ACHN (cell line): ENCODE measurements at regions not wholly inside any gene's neighbourhood (a gene's known extent, or its start where the extent isn't known, plus 50 kb on each side); places are given as distances from the start of the nearest gene placed in this dataset.
"Not testable (repeated sequence)": the region's sequence is repeated elsewhere in the genome, so short reads cannot be mapped to it uniquely, and the experiment has no call there.

Source experiments
- DNase-seq: peaks from one replicate; pipeline ENCODE4 v3.0.0-alpha.2; 2015
- in situ Hi-C: cut with HindIII; loops from 2 replicates; pipeline ENCODE4 v1.10.0; 2017; ENCODE audit warnings: low sequenced_read_pairs, low pct_ligation_motif_present, low pct_unique_long_range_greater_than_20kb

DNA sequence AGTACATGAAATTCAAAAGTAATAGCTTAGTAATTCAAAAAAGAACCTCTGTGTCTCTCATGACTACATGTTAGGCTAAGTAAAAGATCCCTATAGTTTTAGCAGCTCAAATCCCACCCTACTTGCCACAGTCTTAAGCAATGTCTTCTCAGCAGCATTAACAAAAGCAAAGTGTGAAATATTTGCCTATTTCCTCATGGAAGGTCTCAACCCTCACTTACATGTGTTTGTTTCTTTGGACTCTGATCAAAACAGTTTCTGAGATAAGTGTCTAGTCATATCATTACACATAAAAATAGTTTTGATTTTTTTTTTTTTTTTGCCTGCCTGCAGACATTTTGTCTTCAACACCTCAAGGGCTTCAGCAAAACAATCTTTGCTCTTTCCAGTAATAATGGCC lies 310.5 kb downstream of the CETN3 start:
- in situ Hi-C loops = no loop called here
- no peak for DNase-seq

DNA sequence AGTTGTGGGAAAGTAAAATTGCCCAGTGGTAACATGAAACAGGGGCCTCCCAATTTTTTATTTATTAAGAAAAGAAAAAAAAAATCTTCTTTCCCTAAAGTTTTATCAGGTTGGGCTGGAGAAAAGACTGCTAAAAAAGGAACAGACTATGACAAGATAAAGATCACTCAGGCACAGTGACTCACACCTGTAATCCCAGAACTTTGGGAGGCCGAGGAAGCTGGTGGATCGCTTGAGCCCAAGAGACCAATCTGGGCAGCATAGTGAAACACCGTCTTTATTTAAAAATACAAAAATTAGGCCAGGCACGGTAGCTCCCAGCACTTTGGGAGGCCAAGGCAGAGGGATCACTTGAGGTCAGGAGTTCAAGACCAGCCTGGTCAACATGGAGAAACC lies 312.5 kb downstream of the CETN3 start:
- no peak for DNase-seq
- in situ Hi-C loops = no loop called here

DNA sequence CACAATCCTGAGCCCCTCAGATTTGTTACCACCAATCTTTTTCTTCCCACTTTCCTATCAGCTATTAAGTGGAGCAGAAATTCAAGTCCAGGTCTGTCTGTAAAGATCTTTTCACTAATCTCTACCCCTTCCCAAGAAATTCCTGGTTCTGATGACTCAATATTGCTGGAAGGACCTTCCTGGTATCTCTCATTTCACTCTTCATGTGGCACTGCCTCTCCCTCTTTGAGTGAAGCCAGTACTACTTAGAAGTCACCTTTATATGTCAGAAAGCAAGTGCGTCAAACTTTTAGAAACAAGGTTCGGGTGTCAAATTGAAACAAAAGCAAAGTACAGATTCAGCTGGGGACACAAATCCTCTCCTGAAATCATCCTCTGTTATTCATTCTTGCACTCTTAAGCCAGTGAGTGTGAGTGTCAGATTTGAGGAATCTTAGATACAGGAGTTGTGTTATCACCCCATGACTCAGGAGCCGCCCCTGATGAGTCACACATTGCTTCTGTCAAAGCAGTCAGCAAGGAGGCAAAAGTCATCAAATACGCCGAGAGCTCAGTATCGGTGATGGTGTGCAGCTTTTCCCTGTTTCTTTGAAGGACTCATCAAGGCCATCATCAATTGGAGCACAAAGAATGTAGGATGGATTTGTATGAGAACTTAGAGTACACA lies 313.0 kb downstream of the CETN3 start:
- peak; percentile 6 for DNase-seq
- in situ Hi-C loops = no loop called here

DNA sequence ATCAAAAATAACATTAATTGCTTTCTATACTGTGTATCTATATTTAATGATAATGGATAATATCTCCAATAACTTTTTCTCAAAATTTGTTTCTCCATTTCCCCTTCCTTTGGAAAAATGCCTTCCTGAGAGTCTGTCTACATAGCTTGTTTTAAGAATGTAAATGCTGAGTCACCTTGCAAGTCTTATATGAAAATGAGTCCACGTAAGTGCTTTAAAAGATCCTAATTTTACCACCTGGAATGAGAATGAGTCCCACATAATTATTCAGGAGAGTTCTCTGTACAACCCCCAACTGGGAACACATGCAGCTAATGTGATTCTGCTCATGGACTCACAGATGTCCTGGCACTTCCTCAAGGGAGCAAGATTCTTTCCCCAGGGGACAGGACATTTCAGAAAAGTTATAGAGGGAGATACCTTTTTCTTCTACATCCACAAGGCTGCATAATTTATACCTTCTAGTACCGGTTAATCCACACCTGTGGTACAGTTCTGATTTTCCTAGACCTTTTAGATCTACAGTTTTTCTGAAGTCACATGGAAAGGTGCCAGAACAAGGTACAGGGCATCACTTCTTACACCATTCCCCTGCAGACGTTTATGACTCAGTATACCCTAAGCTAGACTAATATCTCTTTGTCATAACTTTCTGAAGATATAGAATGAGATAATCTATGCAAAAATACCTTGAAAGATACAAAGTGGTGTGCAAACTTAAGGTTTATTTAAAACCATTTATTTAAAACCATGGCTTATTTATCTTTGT lies 314.1 kb downstream of the CETN3 start:
- in situ Hi-C loops = no loop called here
- no peak for DNase-seq

DNA sequence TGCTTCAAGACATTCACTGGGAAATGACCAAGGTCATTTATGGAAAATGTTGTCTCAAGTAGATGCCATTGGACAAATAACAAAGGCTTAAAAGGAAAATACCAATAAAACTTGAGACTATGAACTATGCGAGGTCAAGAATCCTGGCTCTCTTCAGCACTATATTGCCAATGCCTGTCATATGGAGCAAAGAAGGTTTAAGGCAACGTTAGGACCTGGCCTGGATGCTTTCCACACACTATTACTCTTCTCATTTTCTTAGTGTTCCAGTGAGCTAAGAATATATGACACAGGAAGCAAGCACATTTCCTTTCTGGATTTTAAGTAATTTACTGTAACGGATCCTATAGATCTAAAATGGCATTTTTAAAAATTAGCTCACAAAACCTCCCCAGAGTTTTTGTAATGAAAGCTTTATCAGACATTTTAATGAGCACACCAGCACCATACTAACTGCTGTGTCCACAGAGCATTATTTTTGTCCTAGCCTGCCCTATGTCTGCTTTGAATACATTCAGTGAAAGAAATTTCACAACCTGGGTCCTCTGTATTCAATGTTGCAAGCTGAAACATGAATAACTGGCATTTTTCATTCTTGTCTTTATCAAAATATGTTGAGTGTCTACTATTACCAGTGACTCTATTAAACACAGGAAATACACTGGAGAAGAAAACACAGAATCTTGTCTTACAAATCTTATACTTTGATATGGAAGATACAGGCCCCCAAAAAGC lies 315.6 kb downstream of the CETN3 start:
- in situ Hi-C loops = no loop called here
- DNase-seq = no peak

DNA sequence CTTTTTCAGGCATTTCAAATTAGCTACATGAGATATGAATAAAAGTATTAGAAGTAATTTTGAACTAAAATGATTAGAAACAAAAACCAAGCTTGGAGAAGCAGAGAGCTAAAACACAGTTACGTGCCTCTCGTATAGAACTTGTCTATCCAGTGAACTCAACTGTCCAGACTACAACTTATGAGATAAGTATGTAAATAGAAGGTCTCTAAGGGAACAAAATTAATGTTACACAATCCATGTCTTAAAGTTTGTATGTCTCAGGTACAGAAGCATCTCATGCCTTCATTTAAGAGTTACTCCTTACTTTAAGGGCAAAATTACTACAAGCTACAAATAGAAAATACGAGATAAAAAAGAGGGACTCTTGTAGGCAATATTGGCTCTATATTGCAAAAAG lies 316.8 kb downstream of the CETN3 start:
- DNase-seq = no peak

DNA sequence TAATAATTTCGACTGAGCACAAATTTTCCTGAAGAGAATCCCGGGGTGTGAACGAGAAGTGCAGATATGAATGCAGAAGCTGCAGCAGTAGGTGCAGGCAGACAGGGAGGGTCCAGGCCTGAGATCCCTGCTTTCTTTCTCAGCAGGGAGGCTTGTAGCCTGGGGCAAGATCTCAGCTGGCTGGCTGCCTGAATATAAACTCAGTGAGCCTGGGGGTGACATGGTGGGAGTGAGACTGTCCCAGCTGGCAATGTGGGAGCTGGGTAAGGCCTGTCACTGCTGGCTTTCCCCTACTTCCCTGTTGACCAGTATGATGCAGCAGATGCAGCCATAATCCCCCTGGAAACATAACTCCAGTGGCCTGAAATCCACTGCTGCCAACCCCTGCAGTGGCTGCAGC lies 325.2 kb downstream of the CETN3 start:
- in situ Hi-C loops = no loop called here
- no peak for DNase-seq

More for the DNA sequence above, 316.8 kb downstream of the CETN3 start:
- in situ Hi-C loops = no loop called here

DNA sequence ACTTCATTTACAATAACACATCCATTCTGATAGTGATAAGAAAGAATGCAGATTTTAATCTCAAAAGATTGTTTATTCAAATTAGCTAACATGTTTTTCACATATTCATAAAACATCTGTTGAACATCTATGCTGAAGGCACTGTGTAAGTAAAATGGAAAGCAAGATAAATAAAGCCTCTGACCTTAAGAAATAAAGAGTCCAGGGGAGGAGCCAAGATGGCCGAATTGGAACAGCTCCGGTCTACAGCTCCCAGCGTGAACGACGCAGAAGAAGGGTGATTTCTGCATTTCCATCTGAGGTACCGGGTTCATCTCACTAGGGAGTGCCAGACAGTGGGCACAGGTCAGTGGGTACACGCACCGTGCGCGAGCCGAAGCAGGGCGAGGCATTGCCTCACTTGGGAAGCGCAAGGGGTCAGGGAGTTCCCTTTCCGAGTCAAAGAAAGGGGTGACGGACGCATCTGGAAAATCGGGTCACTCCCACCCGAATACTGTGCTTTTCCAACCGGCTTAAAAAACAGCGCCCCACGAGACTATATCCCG lies 336.5 kb downstream of the CETN3 start:
- not testable (repeated sequence) for DNase-seq

DNA sequence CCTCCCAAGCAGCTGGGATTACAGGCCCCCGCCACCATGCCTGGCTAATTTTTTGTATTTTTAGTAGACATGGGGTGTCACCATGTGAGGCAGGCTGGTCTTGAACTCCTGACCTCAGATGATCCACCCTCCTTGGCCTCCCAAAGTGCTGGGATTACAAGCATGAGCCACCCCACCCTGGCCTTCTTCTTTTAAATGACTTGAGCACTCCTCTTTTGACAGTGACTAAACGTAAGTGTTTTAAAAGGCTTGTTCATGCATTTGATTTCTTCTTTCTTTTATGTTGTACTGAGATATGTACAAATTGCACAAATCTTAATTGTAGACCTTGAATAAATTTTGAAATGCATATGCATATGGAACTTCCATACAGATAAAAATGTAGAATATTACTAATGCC lies 337.9 kb downstream of the CETN3 start:
- DNase-seq = no peak
- in situ Hi-C loops = no loop called here

More for the DNA sequence above, 336.5 kb downstream of the CETN3 start:
- in situ Hi-C loops = not testable (repeated sequence)

DNA sequence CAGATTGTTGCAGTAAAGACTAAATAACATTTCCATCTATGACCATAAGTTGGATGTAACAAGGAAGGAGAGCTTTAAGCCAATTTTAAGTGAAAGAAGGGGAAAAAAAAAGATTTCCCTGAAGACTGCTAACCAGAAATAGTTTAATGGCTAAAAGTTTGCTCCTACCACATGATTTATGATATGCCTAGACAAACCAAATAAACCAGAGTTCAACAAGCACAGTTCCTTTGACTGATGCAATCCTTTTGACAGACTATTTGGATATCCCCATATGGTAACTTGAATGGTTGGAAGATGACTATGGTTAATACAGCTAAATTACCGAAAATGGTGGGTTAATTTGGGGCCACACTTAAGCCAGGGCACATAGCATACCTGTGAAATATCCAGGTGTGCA lies 338.5 kb downstream of the CETN3 start:
- DNase-seq = no peak
- in situ Hi-C loops = no loop called here

DNA sequence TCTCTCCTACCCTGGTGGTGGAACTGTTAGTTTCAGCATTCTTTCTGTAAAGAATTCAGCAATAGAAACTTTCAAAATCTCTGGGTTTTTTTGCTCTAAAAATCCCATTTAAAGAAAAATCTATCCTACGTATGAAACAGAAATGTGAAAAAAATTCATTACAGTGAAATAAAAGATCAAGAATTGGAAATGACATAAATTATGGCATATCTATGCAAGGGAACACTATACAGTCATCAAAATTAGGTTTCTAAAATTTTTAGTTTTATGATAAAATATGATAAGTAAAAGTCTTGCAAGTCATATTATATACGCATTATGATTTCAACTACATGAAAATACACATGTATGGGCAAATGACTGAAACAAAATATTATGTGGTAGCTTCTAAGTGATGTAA lies 342.6 kb downstream of the CETN3 start:
- in situ Hi-C loops = no loop called here
- no peak for DNase-seq

DNA sequence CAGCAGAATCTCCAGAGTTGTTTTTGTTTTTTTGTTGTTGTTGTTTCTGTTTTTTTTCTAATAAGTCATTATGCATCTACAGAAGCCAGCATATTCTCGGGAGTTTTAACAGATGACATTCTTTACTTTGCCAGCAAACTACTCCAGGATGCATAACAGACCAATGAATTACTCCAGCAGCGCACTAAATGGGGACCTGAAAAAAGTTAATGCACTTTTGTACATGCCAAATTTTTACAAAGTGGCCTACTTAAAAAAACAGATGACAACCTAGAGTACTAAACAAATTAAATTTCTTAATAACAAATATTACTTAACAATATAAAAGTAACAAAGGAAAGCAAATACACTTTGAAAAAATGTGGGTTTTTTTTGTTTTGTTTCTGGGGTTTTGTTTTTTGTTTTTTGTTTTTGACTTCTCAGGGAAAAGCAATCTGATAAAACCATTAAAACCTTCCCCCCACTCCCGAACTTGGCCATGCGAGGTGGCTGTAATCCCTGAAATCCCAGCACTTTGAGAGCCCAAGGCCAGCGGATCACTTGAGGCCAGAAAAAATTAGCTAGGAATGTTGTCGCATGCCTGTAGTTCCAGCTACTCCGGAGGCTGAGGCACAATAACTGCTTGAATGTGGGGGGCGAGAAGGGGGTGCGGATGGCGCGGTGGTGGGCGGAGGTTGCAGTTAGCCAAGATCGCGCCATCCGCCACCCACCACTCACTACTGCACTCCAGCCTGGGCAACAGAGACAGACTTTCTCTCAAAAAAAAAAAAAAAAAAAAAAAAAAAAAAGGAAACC lies 352.4 kb downstream of the CETN3 start:
- DNase-seq = no peak
- in situ Hi-C loops = no loop called here

DNA sequence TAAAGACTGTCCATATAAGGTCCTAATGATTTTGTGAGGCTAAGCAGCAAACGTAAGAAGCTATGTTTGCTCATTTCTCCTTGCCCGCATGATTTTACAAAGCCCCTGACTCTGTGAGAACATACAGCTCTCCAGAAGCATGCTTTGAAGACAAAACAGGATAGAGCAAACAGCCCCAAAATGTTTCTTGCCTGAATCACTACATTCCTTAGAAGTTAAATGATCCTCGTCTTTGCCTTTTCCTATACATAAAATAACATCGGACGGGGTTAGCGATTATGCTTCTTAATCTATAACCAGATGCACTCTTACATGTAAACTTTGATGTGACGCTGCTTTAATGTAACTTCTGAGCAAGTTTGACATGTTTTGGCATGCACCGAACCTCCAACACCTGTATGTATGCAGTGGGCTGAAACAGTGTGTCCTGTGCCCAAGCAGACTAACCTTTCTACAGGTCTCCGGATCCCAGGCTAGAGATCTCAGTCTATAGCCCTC lies 353.7 kb downstream of the CETN3 start:
- DNase-seq = no peak
- in situ Hi-C loops = no loop called here

DNA sequence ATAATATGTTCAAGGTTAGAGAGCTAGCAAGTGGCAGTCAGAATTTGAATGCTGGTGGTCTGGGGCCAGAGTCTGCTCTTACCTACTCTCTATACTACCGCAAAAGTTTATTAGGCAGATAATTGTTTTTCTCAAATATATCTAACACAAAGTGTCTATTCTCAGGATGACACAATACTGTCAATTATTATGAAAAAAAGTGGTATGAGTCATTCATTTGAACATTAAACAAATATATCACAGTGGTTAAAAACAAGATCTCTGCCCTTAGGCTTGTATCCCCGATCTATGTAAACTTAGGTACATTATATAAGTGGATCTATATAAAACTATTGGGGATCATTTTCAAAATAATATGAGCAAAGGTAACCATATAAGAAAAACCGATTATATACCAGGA lies 354.9 kb downstream of the CETN3 start:
- no peak for DNase-seq
- in situ Hi-C loops = no loop called here

DNA sequence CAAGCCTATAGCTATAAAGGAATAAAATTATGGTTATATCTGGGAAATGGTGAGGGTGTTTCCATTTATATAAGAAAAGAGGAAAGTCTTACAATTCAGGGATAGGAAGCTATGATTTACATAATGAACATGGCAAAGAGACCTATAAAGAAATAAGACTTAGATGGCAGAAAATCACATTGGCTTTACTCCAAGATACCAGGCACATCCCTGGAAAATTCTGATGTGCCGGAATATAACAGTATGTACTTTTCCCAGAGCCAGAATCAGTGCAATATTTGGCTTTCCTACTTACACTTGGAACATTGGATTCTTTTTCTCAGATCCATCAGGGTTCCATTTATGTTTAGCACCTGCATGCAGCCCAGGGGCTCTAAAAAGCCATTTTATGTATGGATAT lies 357.8 kb downstream of the CETN3 start:
- in situ Hi-C loops = no loop called here
- DNase-seq = no peak

DNA sequence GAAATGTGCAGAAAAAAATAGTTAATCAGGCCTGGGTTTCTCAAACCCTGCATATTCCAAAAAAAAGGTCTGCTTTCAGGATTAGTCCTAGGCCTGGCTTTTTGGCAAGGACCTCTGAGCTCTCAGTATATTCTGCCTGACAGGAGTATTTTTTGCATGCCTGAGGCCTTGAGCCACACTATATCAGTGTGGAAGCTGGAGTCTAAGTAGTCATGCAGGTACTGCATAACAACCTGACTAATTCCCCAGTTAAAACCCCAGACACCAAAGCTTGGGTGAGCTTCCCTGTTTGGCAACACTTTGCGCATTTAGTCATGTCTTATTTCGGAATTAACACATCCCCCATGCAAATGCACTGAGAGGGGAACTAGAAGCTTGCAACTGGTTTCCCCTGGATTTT lies 359.5 kb downstream of the CETN3 start:
- DNase-seq = no peak
- in situ Hi-C loops = no loop called here

DNA sequence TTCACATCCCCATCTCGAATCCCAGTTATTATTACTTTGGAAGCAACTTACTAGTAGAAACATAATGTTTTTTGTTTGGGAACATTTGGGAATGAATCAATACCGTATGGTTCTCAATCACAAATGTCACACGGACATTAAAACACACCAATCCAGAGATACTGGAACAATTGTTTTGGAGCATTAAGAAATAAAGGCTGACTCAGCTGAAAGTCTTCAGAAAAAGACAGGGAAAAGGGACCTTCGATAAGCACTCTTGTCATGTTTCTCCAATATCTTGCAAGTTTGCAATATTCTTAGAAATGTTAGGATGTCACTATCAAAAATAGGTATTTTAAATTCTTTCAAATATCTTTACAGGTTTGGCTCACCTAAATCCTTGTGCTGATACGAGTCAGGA lies 362.4 kb downstream of the CETN3 start:
- in situ Hi-C loops = no loop called here
- no peak for DNase-seq

DNA sequence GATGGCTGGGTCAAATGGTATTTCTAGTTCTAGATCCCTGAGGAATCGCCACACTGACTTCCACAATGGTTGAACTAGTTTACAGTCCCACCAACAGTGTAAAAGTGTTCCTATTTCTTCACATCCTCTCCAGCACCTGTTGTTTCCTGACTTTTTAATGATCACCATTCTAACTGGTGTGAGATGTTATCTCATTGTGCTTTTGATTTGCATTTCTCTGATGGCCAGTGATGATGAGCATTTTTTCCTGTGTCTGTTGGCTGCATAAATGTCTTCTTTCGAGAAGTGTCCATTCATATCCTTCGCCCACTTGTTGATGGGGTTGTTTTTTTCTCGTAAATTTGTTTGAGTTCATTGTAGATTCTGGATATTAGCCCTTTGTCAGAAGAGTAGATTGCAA lies 369.5 kb downstream of the CETN3 start:
- in situ Hi-C loops, DNase-seq: not testable (repeated sequence)
